ENCODE measurements at regions not wholly inside any gene's neighbourhood (a gene's known extent, or its start where the extent isn't known, plus 50 kb on each side); places are given as distances from the start of the nearest gene placed in this dataset.

GRCh38 chr1:29793101-29793546, 556.8 kb downstream of the PTPRU start:
- Histone ChIP-seq H3K4me3 (ENCODE audit: low read length) (no peak overlapping the region), H3K27me3 (ENCODE audit: insufficient read depth, low read depth, low read length) (no peaks in the 10 kb centered on the region), H3K27ac (ENCODE audit: low read length) (no peak overlapping the region), H2AFZ (ENCODE audit: low read depth, low read length) (no peak overlapping the region), H3K9me3 (ENCODE audit: low read length) (no peaks in the 10 kb centered on the region), H4K20me1 (ENCODE audit: insufficient read depth) (no peaks in the 10 kb centered on the region), H3K36me3 (ENCODE audit: insufficient read depth, low read length) (no peaks in the 10 kb centered on the region), H3K9ac (ENCODE audit: low read length) (no peak overlapping the region), H3K79me2 (replicated peaks; ENCODE audit: insufficient read depth, low read length) (no peaks in the 10 kb centered on the region), H3K9me2 (ENCODE audit: insufficient read depth, low read length) (no peaks in the 10 kb centered on the region), H3K4me2 (ENCODE audit: low read length) (no peak overlapping the region), H3F3A (ENCODE audit: insufficient read depth, low read length, poor library complexity, severe bottlenecking) (no peaks in the 10 kb centered on the region)
- TF ChIP-seq MXI1 (conservative IDR thresholded peaks at IDR 0.05; ENCODE audit: poor library complexity, severe bottlenecking): no peak
- TF ChIP-seq POLR2AphosphoS5 (IDR thresholded peaks at IDR 0.05): no peak
- TF ChIP-seq EZH2 (IDR thresholded peaks at IDR 0.05; ENCODE audit: borderline replicate concordance, insufficient read depth, low read length, poor library complexity, severe bottlenecking): no peak
- TF ChIP-seq REST (IDR thresholded peaks at IDR 0.05; ENCODE audit: borderline replicate concordance): no peak
- TF ChIP-seq SMC3 (conservative IDR thresholded peaks at IDR 0.05; ENCODE audit: poor library complexity): peak; percentile 94
- TF ChIP-seq RAD21 (conservative IDR thresholded peaks at IDR 0.05): peak; percentile 92
- TF ChIP-seq EP300 (conservative IDR thresholded peaks at IDR 0.05; ENCODE audit: poor library complexity, severe bottlenecking): peak; percentile 20
- TF ChIP-seq CTCF (IDR thresholded peaks at IDR 0.05; ENCODE audit: poor library complexity, severe bottlenecking): peak; percentile 90
- TF ChIP-seq TAF1 (IDR thresholded peaks at IDR 0.05; ENCODE audit: low read depth): no peak

GRCh38 chr1:29789910-29790247, 553.6 kb downstream of the PTPRU start:
- Histone ChIP-seq H3K27ac (ENCODE audit: low read length) (no peak overlapping the region), H3K4me2 (ENCODE audit: low read length) (no peak overlapping the region), H4K20me1 (ENCODE audit: insufficient read depth) (no peaks in the 10 kb centered on the region), H3K27me3 (ENCODE audit: insufficient read depth, low read depth, low read length) (no peaks in the 10 kb centered on the region), H3K9me3 (ENCODE audit: low read length) (no peaks in the 10 kb centered on the region), H3K36me3 (ENCODE audit: insufficient read depth, low read length) (no peaks in the 10 kb centered on the region), H3F3A (ENCODE audit: insufficient read depth, low read length, poor library complexity, severe bottlenecking) (no peaks in the 10 kb centered on the region), H3K79me2 (replicated peaks; ENCODE audit: insufficient read depth, low read length) (no peaks in the 10 kb centered on the region), H3K4me3 (ENCODE audit: low read length) (no peak overlapping the region), H3K9me2 (ENCODE audit: insufficient read depth, low read length) (no peaks in the 10 kb centered on the region), H2AFZ (ENCODE audit: low read depth, low read length) (no peak overlapping the region), H3K9ac (ENCODE audit: low read length) (no peak overlapping the region)
- no peak for TF ChIP-seq EP300 (conservative IDR thresholded peaks at IDR 0.05; ENCODE audit: poor library complexity, severe bottlenecking)
- no peak for TF ChIP-seq RAD21 (conservative IDR thresholded peaks at IDR 0.05)
- no peak for TF ChIP-seq TAF1 (IDR thresholded peaks at IDR 0.05; ENCODE audit: low read depth)
- TF ChIP-seq MXI1 (conservative IDR thresholded peaks at IDR 0.05; ENCODE audit: poor library complexity, severe bottlenecking): no peak
- no peak for TF ChIP-seq SMC3 (conservative IDR thresholded peaks at IDR 0.05; ENCODE audit: poor library complexity)
- no peak for TF ChIP-seq REST (IDR thresholded peaks at IDR 0.05; ENCODE audit: borderline replicate concordance)
- TF ChIP-seq EZH2 (IDR thresholded peaks at IDR 0.05; ENCODE audit: borderline replicate concordance, insufficient read depth, low read length, poor library complexity, severe bottlenecking): no peak
- no peak for TF ChIP-seq POLR2AphosphoS5 (IDR thresholded peaks at IDR 0.05)
- TF ChIP-seq CTCF (IDR thresholded peaks at IDR 0.05; ENCODE audit: poor library complexity, severe bottlenecking): no peak

Data from neural cell (in vitro differentiated cells).